Liver (tissue), 3 donors: ENCODE measurements at regions not wholly inside any gene's neighbourhood (a gene's known extent, or its start where the extent isn't known, plus 50 kb on each side); places are given as distances from the start of the nearest gene placed in this dataset.

Experiments used
- FOXA1 ChIP-seq: IDR thresholded peaks from 2 replicates; pipeline ENCODE4 v1.6.1; 2016; ENCODE audit warnings: antibody characterized with exemption
- RAD21 ChIP-seq, 2 donors: IDR thresholded peaks; 2 replicates each; pipeline ENCODE4 v1.6.1; 2016; ENCODE audit warnings: antibody characterized with exemption in 2 of 2, mild to moderate bottlenecking in 2 of 2
- SP1 ChIP-seq: IDR thresholded peaks from 2 replicates; pipeline ENCODE4 v1.6.1; 2018; ENCODE audit warnings: antibody characterized with exemption, mild to moderate bottlenecking
- TAF1 ChIP-seq: conservative IDR thresholded peaks from 2 replicates; pipeline ENCODE4 v1.6.1; 2016; ENCODE audit warnings: antibody characterized with exemption, mild to moderate bottlenecking
- TF ChIP-seq, protein P1 (sequence below): IDR thresholded peaks from 2 replicates; pipeline ENCODE4 v1.6.1; 2016; ENCODE audit warnings: antibody characterized with exemption, mild to moderate bottlenecking
- TF ChIP-seq, protein P2 (sequence below): IDR thresholded peaks from 2 replicates; pipeline ENCODE4 v1.6.1; 2016; ENCODE audit warnings: antibody characterized with exemption
- TF ChIP-seq, protein P3 (sequence below): fragments of 150-350 bp; IDR thresholded peaks from 2 replicates; pipeline ENCODE4 v1.5.1; 2017; ENCODE audit warnings: improper control_type of control experiment, low read depth, low read length; ENCODE audit not compliant: missing input control
- TF ChIP-seq, protein P4 (sequence below): IDR thresholded peaks from 2 replicates; pipeline ENCODE4 v1.6.1; 2016; ENCODE audit warnings: antibody characterized with exemption
- donor health status: healthy.
- donor health status: healthy.

DNA sequence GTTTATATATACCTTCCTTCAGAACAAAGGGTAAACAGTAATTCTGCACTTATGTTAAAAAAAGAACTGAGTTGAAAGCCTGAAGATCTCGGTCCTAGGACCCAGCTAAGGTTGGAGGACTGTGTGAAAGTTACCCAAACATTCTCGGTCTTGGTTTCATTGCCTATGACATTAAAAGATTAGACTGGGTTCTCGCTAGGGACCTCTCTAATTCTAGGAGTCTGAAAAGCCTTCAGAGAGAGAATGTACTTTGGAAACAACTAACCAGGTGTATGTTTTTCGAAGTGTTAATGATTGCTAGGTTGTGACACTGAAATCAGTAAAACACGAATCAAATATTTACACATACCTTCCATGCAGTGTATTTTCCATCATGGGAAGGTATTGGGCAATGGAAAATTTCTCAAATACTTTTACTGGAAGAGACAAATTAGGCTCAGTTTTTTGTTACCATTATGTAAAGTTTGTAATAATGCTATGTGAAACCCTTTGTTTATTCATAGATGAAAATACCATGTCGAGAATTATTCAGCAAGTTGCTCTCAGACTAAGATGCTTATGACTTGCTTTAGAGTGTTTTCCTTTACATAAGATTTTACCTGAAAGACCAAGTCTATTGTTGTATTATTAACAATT is 113.7 kb upstream of the LOC128125822 start:
- TF ChIP-seq RAD21 (IDR thresholded peaks at IDR 0.05) (peak; percentile 72 to 75), SP1 (peak; percentile 98), TAF1 (peak; percentile 90), FOXA1 (peak; percentile 89)
- TF ChIP-seq, protein P1, sequence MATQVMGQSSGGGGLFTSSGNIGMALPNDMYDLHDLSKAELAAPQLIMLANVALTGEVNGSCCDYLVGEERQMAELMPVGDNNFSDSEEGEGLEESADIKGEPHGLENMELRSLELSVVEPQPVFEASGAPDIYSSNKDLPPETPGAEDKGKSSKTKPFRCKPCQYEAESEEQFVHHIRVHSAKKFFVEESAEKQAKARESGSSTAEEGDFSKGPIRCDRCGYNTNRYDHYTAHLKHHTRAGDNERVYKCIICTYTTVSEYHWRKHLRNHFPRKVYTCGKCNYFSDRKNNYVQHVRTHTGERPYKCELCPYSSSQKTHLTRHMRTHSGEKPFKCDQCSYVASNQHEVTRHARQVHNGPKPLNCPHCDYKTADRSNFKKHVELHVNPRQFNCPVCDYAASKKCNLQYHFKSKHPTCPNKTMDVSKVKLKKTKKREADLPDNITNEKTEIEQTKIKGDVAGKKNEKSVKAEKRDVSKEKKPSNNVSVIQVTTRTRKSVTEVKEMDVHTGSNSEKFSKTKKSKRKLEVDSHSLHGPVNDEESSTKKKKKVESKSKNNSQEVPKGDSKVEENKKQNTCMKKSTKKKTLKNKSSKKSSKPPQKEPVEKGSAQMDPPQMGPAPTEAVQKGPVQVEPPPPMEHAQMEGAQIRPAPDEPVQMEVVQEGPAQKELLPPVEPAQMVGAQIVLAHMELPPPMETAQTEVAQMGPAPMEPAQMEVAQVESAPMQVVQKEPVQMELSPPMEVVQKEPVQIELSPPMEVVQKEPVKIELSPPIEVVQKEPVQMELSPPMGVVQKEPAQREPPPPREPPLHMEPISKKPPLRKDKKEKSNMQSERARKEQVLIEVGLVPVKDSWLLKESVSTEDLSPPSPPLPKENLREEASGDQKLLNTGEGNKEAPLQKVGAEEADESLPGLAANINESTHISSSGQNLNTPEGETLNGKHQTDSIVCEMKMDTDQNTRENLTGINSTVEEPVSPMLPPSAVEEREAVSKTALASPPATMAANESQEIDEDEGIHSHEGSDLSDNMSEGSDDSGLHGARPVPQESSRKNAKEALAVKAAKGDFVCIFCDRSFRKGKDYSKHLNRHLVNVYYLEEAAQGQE = peak; percentile 92
- TF ChIP-seq, protein P2, sequence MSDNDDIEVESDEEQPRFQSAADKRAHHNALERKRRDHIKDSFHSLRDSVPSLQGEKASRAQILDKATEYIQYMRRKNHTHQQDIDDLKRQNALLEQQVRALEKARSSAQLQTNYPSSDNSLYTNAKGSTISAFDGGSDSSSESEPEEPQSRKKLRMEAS = peak; percentile 81
- TF ChIP-seq, protein P3, sequence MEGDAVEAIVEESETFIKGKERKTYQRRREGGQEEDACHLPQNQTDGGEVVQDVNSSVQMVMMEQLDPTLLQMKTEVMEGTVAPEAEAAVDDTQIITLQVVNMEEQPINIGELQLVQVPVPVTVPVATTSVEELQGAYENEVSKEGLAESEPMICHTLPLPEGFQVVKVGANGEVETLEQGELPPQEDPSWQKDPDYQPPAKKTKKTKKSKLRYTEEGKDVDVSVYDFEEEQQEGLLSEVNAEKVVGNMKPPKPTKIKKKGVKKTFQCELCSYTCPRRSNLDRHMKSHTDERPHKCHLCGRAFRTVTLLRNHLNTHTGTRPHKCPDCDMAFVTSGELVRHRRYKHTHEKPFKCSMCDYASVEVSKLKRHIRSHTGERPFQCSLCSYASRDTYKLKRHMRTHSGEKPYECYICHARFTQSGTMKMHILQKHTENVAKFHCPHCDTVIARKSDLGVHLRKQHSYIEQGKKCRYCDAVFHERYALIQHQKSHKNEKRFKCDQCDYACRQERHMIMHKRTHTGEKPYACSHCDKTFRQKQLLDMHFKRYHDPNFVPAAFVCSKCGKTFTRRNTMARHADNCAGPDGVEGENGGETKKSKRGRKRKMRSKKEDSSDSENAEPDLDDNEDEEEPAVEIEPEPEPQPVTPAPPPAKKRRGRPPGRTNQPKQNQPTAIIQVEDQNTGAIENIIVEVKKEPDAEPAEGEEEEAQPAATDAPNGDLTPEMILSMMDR = no peak
- TF ChIP-seq, protein P4, sequence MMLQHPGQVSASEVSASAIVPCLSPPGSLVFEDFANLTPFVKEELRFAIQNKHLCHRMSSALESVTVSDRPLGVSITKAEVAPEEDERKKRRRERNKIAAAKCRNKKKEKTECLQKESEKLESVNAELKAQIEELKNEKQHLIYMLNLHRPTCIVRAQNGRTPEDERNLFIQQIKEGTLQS = peak; percentile 91
